B cell (primary cell): ENCODE measurements at regions not wholly inside any gene's neighbourhood (a gene's known extent, or its start where the extent isn't known, plus 50 kb on each side); places are given as distances from the start of the nearest gene placed in this dataset.

Experiments used
- ATAC-seq: fragments of 200-7000 bp; cut with Tn5 transposase; one replicate; pipeline ENCODE4 v1.10.0; 2021; ENCODE audit warnings: low read depth, mild to moderate bottlenecking, moderate number of reproducible peaks, moderate library complexity
- CTCF ChIA-PET: fragments of 350-600 bp; sonication (Branson Sonifier 250); formaldehyde crosslinking; loops from one replicate; lab custom pipeline; 2021; ENCODE audit warnings: antibody characterized with exemption, inconsistent platforms; lab: Charles Lee
- POLR2A ChIA-PET: fragments of 350-600 bp; sonication (Branson Sonifier 250); formaldehyde crosslinking; loops from one replicate; lab custom pipeline; 2021; ENCODE audit warnings: antibody characterized with exemption; lab: Charles Lee
- DNase-seq: peaks from one replicate; pipeline ENCODE4 v3.0.0; 2013
- H2AFZ ChIP-seq: 2 replicates; pipeline ENCODE4 v1.6.1; 2012; ENCODE audit warnings: mild to moderate bottlenecking, low read depth, low read length; ENCODE audit not compliant: insufficient read depth, poor library complexity, severe bottlenecking
- H3K27ac ChIP-seq, 2 donors: 1 replicate in 1 of 2; 2 replicates in 1 of 2; pipeline ENCODE4 v1.5.1; 2012 to 2013; ENCODE audit warnings: low read length in 2 of 2, mild to moderate bottlenecking in 2 of 2, moderate library complexity in 1 of 2
- H3K27me3 ChIP-seq, 4 experiments: fragments of 200-600 bp in 1 of 4; sonication (generic) in 1 of 4; replicated peaks in 1 of 4; 1 replicate in 2 of 4; 2 replicates in 2 of 4; pipeline versions ENCODE4 v1.6.1 to v1.7.0; 2013 to 2016; ENCODE audit warnings: low read length in 3 of 4, mild to moderate bottlenecking in 2 of 4, mixed read lengths in 1 of 4, moderate library complexity in 1 of 4; ENCODE audit not compliant: insufficient read depth in 4 of 4, control insufficient read depth in 3 of 4; ENCODE audit errors: control extremely low read depth in 1 of 4
- H3K36me3 ChIP-seq, 2 experiments: replicated peaks in 1 of 2; 1 replicate in 1 of 2; 2 replicates in 1 of 2; pipeline versions ENCODE4 v1.6.1 to v1.7.1; 2013; ENCODE audit warnings: low read length in 1 of 2; ENCODE audit not compliant: insufficient read depth in 2 of 2, control insufficient read depth in 1 of 2; ENCODE audit errors: control extremely low read depth in 1 of 2, extremely low read depth in 1 of 2
- H3K4me1 ChIP-seq, 2 donors: fragments of 200-600 bp in 1 of 2; sonication (generic) in 1 of 2; 1 replicate in 1 of 2; 2 replicates in 1 of 2; pipeline versions ENCODE4 v1.5.1 to v1.6.1; 2013 to 2017; ENCODE audit warnings: low read length in 2 of 2; ENCODE audit not compliant: control insufficient read depth in 2 of 2, insufficient read depth in 2 of 2
- H3K4me2 ChIP-seq: replicated peaks from 2 replicates; pipeline ENCODE3; 2012; ENCODE audit warnings: mild to moderate bottlenecking, low read depth, low read length; ENCODE audit not compliant: poor library complexity, severe bottlenecking
- H3K4me3 ChIP-seq, 5 experiments: fragments of 200-600 bp in 1 of 5; sonication (generic) in 1 of 5; 1 replicate in 3 of 5; 2 replicates in 2 of 5; pipeline versions ENCODE4 v1.5.1 to v1.7.0; 2011 to 2016; ENCODE audit warnings: low read length in 4 of 5, mild to moderate bottlenecking in 4 of 5, low read depth in 2 of 5, control low read depth in 1 of 5, moderate library complexity in 1 of 5; ENCODE audit not compliant: insufficient read depth in 1 of 5; ENCODE audit errors: control extremely low read depth in 1 of 5, extremely low read depth in 1 of 5
- H3K79me2 ChIP-seq: fragments of 200-600 bp; sonication (generic); one replicate; pipeline ENCODE4 v1.6.0; 2016; ENCODE audit warnings: low read length; ENCODE audit not compliant: control insufficient read depth, insufficient read depth
- H3K9ac ChIP-seq: fragments of 200-600 bp; sonication (generic); 2 replicates; pipeline ENCODE4 v1.6.1; 2017; ENCODE audit warnings: mild to moderate bottlenecking, low read length, moderate library complexity
- H3K9me3 ChIP-seq, 3 donors: one replicate each; pipeline versions ENCODE4 v1.6.1 to v1.7.1; 2013; ENCODE audit warnings: low read length in 2 of 3; ENCODE audit not compliant: control insufficient read depth in 2 of 3, insufficient read depth in 1 of 3; ENCODE audit errors: control extremely low read depth in 1 of 3
- H4K20me1 ChIP-seq: 2 replicates; pipeline ENCODE4 v1.6.0; 2012; ENCODE audit warnings: mild to moderate bottlenecking, low read length; ENCODE audit not compliant: insufficient read depth, control insufficient read depth, poor library complexity, severe bottlenecking
- H3K27ac Mint-ChIP-seq: one replicate; pipeline ENCODE4 v1.8.0; 2021; ENCODE audit warnings: mixed read lengths
- H3K27me3 Mint-ChIP-seq: one replicate; pipeline ENCODE4 v1.8.0; 2021; ENCODE audit warnings: mixed read lengths
- H3K4me1 Mint-ChIP-seq: one replicate; pipeline ENCODE4 v1.8.0; 2021; ENCODE audit warnings: mixed read lengths
- H3K4me3 Mint-ChIP-seq: one replicate; pipeline ENCODE4 v1.8.0; 2021; ENCODE audit warnings: mixed read lengths
- H3K9me3 Mint-ChIP-seq: one replicate; pipeline ENCODE4 v1.8.0; 2022; ENCODE audit warnings: mixed read lengths; ENCODE audit not compliant: insufficient read depth
- CTCF ChIP-seq: fragments of 200-600 bp; IDR thresholded peaks from one replicate; pipeline ENCODE4 v1.8.0; 2022; ENCODE audit warnings: antibody characterized with exemption, mild to moderate bottlenecking
- EZH2 ChIP-seq: IDR thresholded peaks from 2 replicates; pipeline ENCODE4 v1.6.1; 2012; ENCODE audit warnings: borderline replicate concordance, low read depth, mild to moderate bottlenecking, moderate library complexity, low read length; ENCODE audit not compliant: insufficient read depth, poor library complexity, severe bottlenecking
- intact Hi-C: fragments of 100-400 bp; cut with micrococcal nuclease; formaldehyde crosslinking; loops from one replicate; pipeline ENCODE4 v1.10.0; 2022

- POLR2A ChIA-PET, result no interaction called here
- CTCF ChIA-PET, result no interaction called here
These were observed 316.9 kb upstream of the LRRTM4 start for GRCh38 chr2:77839102-77839501.

GRCh38 chr2:77862120-77862519 is 339.9 kb upstream of the LRRTM4 start:
- no peak for ATAC-seq
- H2AFZ ChIP-seq, result no peak overlapping the region
- H3K9me3 Mint-ChIP-seq, result peaks cover 5% of the 10 kb centered on the region
- no peaks in the 10 kb centered on the region for H3K4me1 ChIP-seq
- no peaks in the 10 kb centered on the region for H3K4me1 Mint-ChIP-seq
- intact Hi-C loops, result no loop called here
- no peaks in the 10 kb centered on the region for H3K27me3 Mint-ChIP-seq
- DNase-seq, result no peak
- H4K20me1 ChIP-seq, result no peaks in the 10 kb centered on the region
- no peak overlapping the region for H3K27ac Mint-ChIP-seq
- peaks cover 0 to 3% (median 0%) of the 10 kb centered on the region in 3 donors for H3K9me3 ChIP-seq
- no peak overlapping the region for H3K27ac ChIP-seq
- CTCF ChIA-PET, result no interaction called here
- POLR2A ChIA-PET, result no interaction called here
- no peaks in the 10 kb centered on the region for H3K36me3 ChIP-seq
- TF ChIP-seq CTCF, result no peak
- no peak for TF ChIP-seq EZH2
- H3K9ac ChIP-seq, result no peak overlapping the region
- H3K4me2 ChIP-seq, result no peak overlapping the region
- no peak overlapping the region for H3K4me3 ChIP-seq
- H3K79me2 ChIP-seq, result no peaks in the 10 kb centered on the region
- no peaks in the 10 kb centered on the region for H3K27me3 ChIP-seq
- H3K4me3 Mint-ChIP-seq, result no peak overlapping the region

More at GRCh38 chr2:77839102-77839501, 316.9 kb upstream of the LRRTM4 start:
- Histone ChIP-seq H3K36me3 (no peaks in the 10 kb centered on the region), H3K4me2 (no peak overlapping the region), H2AFZ (no peak overlapping the region), H3K9ac (no peak overlapping the region), H3K79me2 (no peaks in the 10 kb centered on the region), H3K27ac (no peak overlapping the region), H3K27me3 (no peaks in the 10 kb centered on the region), H3K4me3 (no peak overlapping the region), H3K9me3 (peaks cover 0 to 8% (median 4%) of the 10 kb centered on the region in 3 donors), H3K4me1 (no peaks in the 10 kb centered on the region), H4K20me1 (no peaks in the 10 kb centered on the region)
- DNase-seq (no peak), ATAC-seq (no peak)
- no peaks in the 10 kb centered on the region for H3K4me1 Mint-ChIP-seq
- H3K4me3 Mint-ChIP-seq, result no peak overlapping the region
- no peak for TF ChIP-seq CTCF
- TF ChIP-seq EZH2, result no peak
- no peaks in the 10 kb centered on the region for H3K27me3 Mint-ChIP-seq
- intact Hi-C loops, result no loop called here
- H3K27ac Mint-ChIP-seq, result no peak overlapping the region
- H3K9me3 Mint-ChIP-seq, result peaks cover 5% of the 10 kb centered on the region
